C4-2B (cell line): ENCODE measurements at regions not wholly inside any gene's neighbourhood (a gene's known extent, or its start where the extent isn't known, plus 50 kb on each side); places are given as distances from the start of the nearest gene placed in this dataset.
"Not testable (repeated sequence)": the region's sequence is repeated elsewhere in the genome, so short reads cannot be mapped to it uniquely, and the experiment has no call there.

Experiments used
- ZFX ChIP-seq: fragments of 450-650 bp; IDR thresholded peaks from 2 replicates; pipeline ENCODE4 v1.6.1; 2017
- TF ChIP-seq, protein P1 (sequence below): fragments of 450-650 bp; conservative IDR thresholded peaks from 2 replicates; pipeline ENCODE4 v1.5.1; 2017; ENCODE audit warnings: mild to moderate bottlenecking

DNA sequence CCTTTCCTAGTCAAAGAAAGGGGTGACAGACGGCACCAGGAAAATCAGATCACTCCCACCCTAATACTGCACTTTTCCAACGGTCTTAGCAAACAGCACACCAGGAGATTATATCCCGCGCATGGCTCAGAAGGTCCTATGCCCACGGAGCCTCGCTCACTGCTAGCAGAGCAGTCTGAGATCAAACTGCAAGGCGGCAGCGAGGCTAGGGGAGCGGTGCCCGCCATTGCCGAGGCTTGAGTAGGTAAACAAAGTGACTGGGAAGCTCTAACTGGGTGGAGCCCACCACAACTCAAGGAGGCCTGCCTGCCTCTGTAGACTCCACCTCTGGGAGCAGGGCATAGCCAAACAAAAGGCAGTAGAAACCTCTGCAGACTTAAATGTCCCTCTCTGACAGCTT, 233.9 kb downstream of the DPY19L2 start:
- TF ChIP-seq, protein P1, sequence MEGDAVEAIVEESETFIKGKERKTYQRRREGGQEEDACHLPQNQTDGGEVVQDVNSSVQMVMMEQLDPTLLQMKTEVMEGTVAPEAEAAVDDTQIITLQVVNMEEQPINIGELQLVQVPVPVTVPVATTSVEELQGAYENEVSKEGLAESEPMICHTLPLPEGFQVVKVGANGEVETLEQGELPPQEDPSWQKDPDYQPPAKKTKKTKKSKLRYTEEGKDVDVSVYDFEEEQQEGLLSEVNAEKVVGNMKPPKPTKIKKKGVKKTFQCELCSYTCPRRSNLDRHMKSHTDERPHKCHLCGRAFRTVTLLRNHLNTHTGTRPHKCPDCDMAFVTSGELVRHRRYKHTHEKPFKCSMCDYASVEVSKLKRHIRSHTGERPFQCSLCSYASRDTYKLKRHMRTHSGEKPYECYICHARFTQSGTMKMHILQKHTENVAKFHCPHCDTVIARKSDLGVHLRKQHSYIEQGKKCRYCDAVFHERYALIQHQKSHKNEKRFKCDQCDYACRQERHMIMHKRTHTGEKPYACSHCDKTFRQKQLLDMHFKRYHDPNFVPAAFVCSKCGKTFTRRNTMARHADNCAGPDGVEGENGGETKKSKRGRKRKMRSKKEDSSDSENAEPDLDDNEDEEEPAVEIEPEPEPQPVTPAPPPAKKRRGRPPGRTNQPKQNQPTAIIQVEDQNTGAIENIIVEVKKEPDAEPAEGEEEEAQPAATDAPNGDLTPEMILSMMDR: not testable (repeated sequence)
- not testable (repeated sequence) for TF ChIP-seq ZFX
